ENCODE measurements at regions not wholly inside any gene's neighbourhood (a gene's known extent, or its start where the extent isn't known, plus 50 kb on each side); places are given as distances from the start of the nearest gene placed in this dataset.

DNA sequence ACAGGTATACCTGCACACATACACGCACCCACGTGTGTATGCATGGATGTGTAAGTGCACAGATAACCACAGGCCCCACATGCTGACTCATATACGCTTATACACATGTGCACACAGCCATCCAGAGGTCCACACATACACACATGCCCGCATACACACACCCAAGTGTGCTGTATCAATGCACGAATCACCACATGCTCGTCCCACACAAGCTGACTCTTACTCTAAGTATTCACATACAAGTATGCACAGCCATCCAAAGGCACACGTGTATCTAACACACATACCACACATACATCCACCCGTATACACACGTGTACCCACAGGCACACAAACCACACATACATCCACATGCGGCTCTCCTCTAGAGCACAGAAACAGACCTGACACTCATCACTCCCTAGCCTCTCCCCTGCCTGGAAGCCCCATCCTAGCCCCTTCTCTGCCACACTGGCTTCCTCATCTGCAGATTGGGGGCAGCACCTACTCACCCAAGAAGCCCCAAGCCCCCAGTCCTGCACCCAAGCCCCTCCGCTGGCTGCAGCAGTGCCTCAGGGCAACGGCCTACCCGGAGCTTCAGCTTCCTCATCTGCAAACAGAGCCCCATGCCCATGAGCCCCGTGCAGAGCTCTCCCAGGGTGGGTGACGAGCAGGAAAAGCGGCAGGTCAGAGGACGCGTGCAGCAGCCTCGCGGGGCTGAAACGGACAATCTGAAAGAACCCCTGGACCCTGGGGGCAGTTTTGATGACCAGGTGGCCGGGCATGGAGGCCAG lies 105.4 kb downstream of the NCOR2 start:
- TF ChIP-seq, protein P1, sequence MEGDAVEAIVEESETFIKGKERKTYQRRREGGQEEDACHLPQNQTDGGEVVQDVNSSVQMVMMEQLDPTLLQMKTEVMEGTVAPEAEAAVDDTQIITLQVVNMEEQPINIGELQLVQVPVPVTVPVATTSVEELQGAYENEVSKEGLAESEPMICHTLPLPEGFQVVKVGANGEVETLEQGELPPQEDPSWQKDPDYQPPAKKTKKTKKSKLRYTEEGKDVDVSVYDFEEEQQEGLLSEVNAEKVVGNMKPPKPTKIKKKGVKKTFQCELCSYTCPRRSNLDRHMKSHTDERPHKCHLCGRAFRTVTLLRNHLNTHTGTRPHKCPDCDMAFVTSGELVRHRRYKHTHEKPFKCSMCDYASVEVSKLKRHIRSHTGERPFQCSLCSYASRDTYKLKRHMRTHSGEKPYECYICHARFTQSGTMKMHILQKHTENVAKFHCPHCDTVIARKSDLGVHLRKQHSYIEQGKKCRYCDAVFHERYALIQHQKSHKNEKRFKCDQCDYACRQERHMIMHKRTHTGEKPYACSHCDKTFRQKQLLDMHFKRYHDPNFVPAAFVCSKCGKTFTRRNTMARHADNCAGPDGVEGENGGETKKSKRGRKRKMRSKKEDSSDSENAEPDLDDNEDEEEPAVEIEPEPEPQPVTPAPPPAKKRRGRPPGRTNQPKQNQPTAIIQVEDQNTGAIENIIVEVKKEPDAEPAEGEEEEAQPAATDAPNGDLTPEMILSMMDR (IDR thresholded peaks at IDR 0.05; ENCODE audit: borderline replicate concordance, extremely low read depth, low read length, poor library complexity, severe bottlenecking): no peak
- TF ChIP-seq EZH2 (IDR thresholded peaks at IDR 0.05; ENCODE audit: borderline replicate concordance, low read depth, low read length, severe bottlenecking): no peak
